ENCODE measurements at regions not wholly inside any gene's neighbourhood (a gene's known extent, or its start where the extent isn't known, plus 50 kb on each side); places are given as distances from the start of the nearest gene placed in this dataset.

- no peak overlapping the region for H3K4me3 Mint-ChIP-seq
- CTCF ChIA-PET, result no interaction called here
- peaks cover 0 to 1% of the 10 kb centered on the region in 2 donors for H3K27me3 Mint-ChIP-seq
- Histone ChIP-seq H3K4me3 (ENCODE audit: low read length) (no peak overlapping the region), H3K9me3 (ENCODE audit: low read length) (no peaks in the 10 kb centered on the region), H3K27ac (ENCODE audit: low read depth, low read length) (no peak overlapping the region), H3K4me1 (ENCODE audit: insufficient read depth, low read length) (no peaks in the 10 kb centered on the region), H3K36me3 (ENCODE audit: insufficient read depth, low read length) (no peaks in the 10 kb centered on the region), H3K27me3 (ENCODE audit: insufficient read depth, low read length, poor library complexity, severe bottlenecking) (no peaks in the 10 kb centered on the region)
- no peak overlapping the region for H3K27ac Mint-ChIP-seq
- POLR2A ChIA-PET, result no interaction called here
- H3K4me1 Mint-ChIP-seq, result no peaks in the 10 kb centered on the region
- no peak for DNase-seq
- no peaks in the 10 kb centered on the region for H3K36me3 Mint-ChIP-seq
- H3K9me3 Mint-ChIP-seq, result no peaks in the 10 kb centered on the region
Measured at GRCh38 chr4:124499261-124499660, 213.3 kb downstream of the ANKRD50 start.

- no peaks in the 10 kb centered on the region for H3K36me3 Mint-ChIP-seq
- no peaks in the 10 kb centered on the region for H3K4me1 Mint-ChIP-seq
- CTCF ChIA-PET, result no interaction called here
- H3K27me3 Mint-ChIP-seq, result peaks cover 0 to 1% of the 10 kb centered on the region in 2 donors
- Histone ChIP-seq H3K4me1 (ENCODE audit: insufficient read depth, low read length) (no peaks in the 10 kb centered on the region), H3K36me3 (ENCODE audit: insufficient read depth, low read length) (no peaks in the 10 kb centered on the region), H3K4me3 (ENCODE audit: low read length) (no peak overlapping the region), H3K27ac (ENCODE audit: low read depth, low read length) (no peak overlapping the region), H3K9me3 (ENCODE audit: low read length) (no peaks in the 10 kb centered on the region), H3K27me3 (ENCODE audit: insufficient read depth, low read length, poor library complexity, severe bottlenecking) (no peaks in the 10 kb centered on the region)
- POLR2A ChIA-PET, result no interaction called here
- H3K9me3 Mint-ChIP-seq, result peaks cover 0 to 5% (median 0%) of the 10 kb centered on the region in 5 donors
- no peak for DNase-seq
- no peak overlapping the region for H3K27ac Mint-ChIP-seq
- no peak overlapping the region for H3K4me3 Mint-ChIP-seq
Measured at GRCh38 chr4:124501576-124501975, 211.0 kb downstream of the ANKRD50 start.

- no peak overlapping the region for H3K4me3 ChIP-seq (ENCODE audit: low read length)
- Mint-ChIP-seq H3K27ac (no peak overlapping the region), H3K27me3 (no peaks in the 10 kb centered on the region), H3K4me1 (no peaks in the 10 kb centered on the region), H3K9me3 (peaks cover 0 to 7% (median 0%) of the 10 kb centered on the region in 5 donors), H3K36me3 (no peaks in the 10 kb centered on the region), H3K4me3 (no peak overlapping the region)
- ChIA-PET POLR2A (no interaction called here), CTCF (no interaction called here)
- no peak for DNase-seq
- no peak overlapping the region for H3K27ac ChIP-seq (ENCODE audit: low read depth, low read length)
- H3K4me1 ChIP-seq (ENCODE audit: insufficient read depth, low read length), result no peaks in the 10 kb centered on the region
- no peaks in the 10 kb centered on the region for H3K36me3 ChIP-seq (ENCODE audit: insufficient read depth, low read length)
- no peaks in the 10 kb centered on the region for H3K27me3 ChIP-seq (ENCODE audit: insufficient read depth, low read length, poor library complexity, severe bottlenecking)
- H3K9me3 ChIP-seq (ENCODE audit: low read length), result no peaks in the 10 kb centered on the region
Measured at GRCh38 chr4:124504431-124504830, 208.1 kb downstream of the ANKRD50 start.

GRCh38 chr4:124505211-124505610 is 207.3 kb downstream of the ANKRD50 start:
- H3K9me3 Mint-ChIP-seq, result peaks cover 0 to 7% (median 0%) of the 10 kb centered on the region in 5 donors
- no peak overlapping the region for H3K27ac ChIP-seq (ENCODE audit: low read depth, low read length)
- no peaks in the 10 kb centered on the region for H3K27me3 Mint-ChIP-seq
- H3K4me1 Mint-ChIP-seq, result no peaks in the 10 kb centered on the region
- no peaks in the 10 kb centered on the region for H3K27me3 ChIP-seq (ENCODE audit: insufficient read depth, low read length, poor library complexity, severe bottlenecking)
- ChIA-PET CTCF (no interaction called here), POLR2A (no interaction called here)
- DNase-seq, result no peak
- H3K27ac Mint-ChIP-seq, result no peak overlapping the region
- no peak overlapping the region for H3K4me3 ChIP-seq (ENCODE audit: low read length)
- H3K4me3 Mint-ChIP-seq, result no peak overlapping the region
- H3K36me3 Mint-ChIP-seq, result no peaks in the 10 kb centered on the region
- H3K36me3 ChIP-seq (ENCODE audit: insufficient read depth, low read length), result no peaks in the 10 kb centered on the region
- no peaks in the 10 kb centered on the region for H3K4me1 ChIP-seq (ENCODE audit: insufficient read depth, low read length)
- H3K9me3 ChIP-seq (ENCODE audit: low read length), result no peaks in the 10 kb centered on the region

- H3K4me1 Mint-ChIP-seq, result no peaks in the 10 kb centered on the region
- POLR2A ChIA-PET, result no interaction called here
- H3K27me3 Mint-ChIP-seq, result no peaks in the 10 kb centered on the region
- no peak overlapping the region for H3K4me3 Mint-ChIP-seq
- no peak overlapping the region for H3K27ac ChIP-seq (ENCODE audit: low read depth, low read length)
- CTCF ChIA-PET, result no interaction called here
- H3K36me3 Mint-ChIP-seq, result no peaks in the 10 kb centered on the region
- H3K4me3 ChIP-seq (ENCODE audit: low read length), result no peak overlapping the region
- peaks cover 0 to 12% (median 0%) of the 10 kb centered on the region in 5 donors for H3K9me3 Mint-ChIP-seq
- no peaks in the 10 kb centered on the region for H3K36me3 ChIP-seq (ENCODE audit: insufficient read depth, low read length)
- no peak overlapping the region for H3K27ac Mint-ChIP-seq
- no peaks in the 10 kb centered on the region for H3K27me3 ChIP-seq (ENCODE audit: insufficient read depth, low read length, poor library complexity, severe bottlenecking)
- no peak for DNase-seq
- H3K9me3 ChIP-seq (ENCODE audit: low read length), result no peaks in the 10 kb centered on the region
- H3K4me1 ChIP-seq (ENCODE audit: insufficient read depth, low read length), result no peaks in the 10 kb centered on the region
Measured at GRCh38 chr4:124509151-124509550, 203.4 kb downstream of the ANKRD50 start.

- Mint-ChIP-seq H3K27ac (no peak overlapping the region), H3K4me3 (no peak overlapping the region), H3K36me3 (no peaks in the 10 kb centered on the region), H3K4me1 (no peaks in the 10 kb centered on the region), H3K9me3 (peaks cover 0 to 11% (median 0%) of the 10 kb centered on the region in 5 donors), H3K27me3 (no peaks in the 10 kb centered on the region)
- no peak overlapping the region for H3K27ac ChIP-seq (ENCODE audit: low read depth, low read length)
- H3K27me3 ChIP-seq (ENCODE audit: insufficient read depth, low read length, poor library complexity, severe bottlenecking), result no peaks in the 10 kb centered on the region
- POLR2A ChIA-PET, result no interaction called here
- no peak for DNase-seq
- no peak overlapping the region for H3K4me3 ChIP-seq (ENCODE audit: low read length)
- H3K9me3 ChIP-seq (ENCODE audit: low read length), result no peaks in the 10 kb centered on the region
- no peaks in the 10 kb centered on the region for H3K4me1 ChIP-seq (ENCODE audit: insufficient read depth, low read length)
- no peaks in the 10 kb centered on the region for H3K36me3 ChIP-seq (ENCODE audit: insufficient read depth, low read length)
- CTCF ChIA-PET, result no interaction called here
Measured at GRCh38 chr4:124514588-124514987, 197.9 kb downstream of the ANKRD50 start.

- POLR2A ChIA-PET, result no interaction called here
- CTCF ChIA-PET, result no interaction called here
Measured at GRCh38 chr4:124515591-124515990, 196.9 kb downstream of the ANKRD50 start.

GRCh38 chr4:124519196-124519595 is 193.3 kb downstream of the ANKRD50 start:
- POLR2A ChIA-PET, result no interaction called here
- H3K4me3 ChIP-seq (ENCODE audit: low read length), result no peak overlapping the region
- Mint-ChIP-seq H3K4me1 (no peaks in the 10 kb centered on the region), H3K4me3 (no peak overlapping the region), H3K36me3 (no peaks in the 10 kb centered on the region), H3K9me3 (peaks cover 0 to 8% (median 3%) of the 10 kb centered on the region in 5 donors), H3K27me3 (no peaks in the 10 kb centered on the region), H3K27ac (no peak overlapping the region)
- H3K27me3 ChIP-seq (ENCODE audit: insufficient read depth, low read length, poor library complexity, severe bottlenecking), result no peaks in the 10 kb centered on the region
- no peak overlapping the region for H3K27ac ChIP-seq (ENCODE audit: low read depth, low read length)
- no peak for DNase-seq
- CTCF ChIA-PET, result no interaction called here
- H3K9me3 ChIP-seq (ENCODE audit: low read length), result no peaks in the 10 kb centered on the region
- H3K4me1 ChIP-seq (ENCODE audit: insufficient read depth, low read length), result no peaks in the 10 kb centered on the region
- H3K36me3 ChIP-seq (ENCODE audit: insufficient read depth, low read length), result no peaks in the 10 kb centered on the region

More at GRCh38 chr4:124515591-124515990, 196.9 kb downstream of the ANKRD50 start:
- no peak for DNase-seq
- no peak overlapping the region for H3K4me3 ChIP-seq (ENCODE audit: low read length)
- no peak overlapping the region for H3K27ac Mint-ChIP-seq
- H3K4me1 Mint-ChIP-seq, result no peaks in the 10 kb centered on the region
- no peaks in the 10 kb centered on the region for H3K4me1 ChIP-seq (ENCODE audit: insufficient read depth, low read length)
- no peak overlapping the region for H3K4me3 Mint-ChIP-seq
- H3K9me3 Mint-ChIP-seq, result peaks cover 0 to 6% (median 1%) of the 10 kb centered on the region in 5 donors
- no peaks in the 10 kb centered on the region for H3K36me3 ChIP-seq (ENCODE audit: insufficient read depth, low read length)
- H3K9me3 ChIP-seq (ENCODE audit: low read length), result no peaks in the 10 kb centered on the region
- H3K27ac ChIP-seq (ENCODE audit: low read depth, low read length), result no peak overlapping the region
- H3K27me3 Mint-ChIP-seq, result no peaks in the 10 kb centered on the region
- H3K27me3 ChIP-seq (ENCODE audit: insufficient read depth, low read length, poor library complexity, severe bottlenecking), result no peaks in the 10 kb centered on the region
- H3K36me3 Mint-ChIP-seq, result no peaks in the 10 kb centered on the region

GRCh38 chr4:124523816-124524215 is 188.7 kb downstream of the ANKRD50 start:
- Mint-ChIP-seq H3K27me3 (no peaks in the 10 kb centered on the region), H3K4me3 (no peak overlapping the region), H3K9me3 (peaks cover 0 to 11% (median 5%) of the 10 kb centered on the region in 5 donors), H3K36me3 (no peaks in the 10 kb centered on the region), H3K4me1 (no peaks in the 10 kb centered on the region), H3K27ac (no peak overlapping the region)
- H3K36me3 ChIP-seq (ENCODE audit: insufficient read depth, low read length), result no peaks in the 10 kb centered on the region
- no peaks in the 10 kb centered on the region for H3K9me3 ChIP-seq (ENCODE audit: low read length)
- no peak for DNase-seq
- H3K27me3 ChIP-seq (ENCODE audit: insufficient read depth, low read length, poor library complexity, severe bottlenecking), result no peaks in the 10 kb centered on the region
- no peak overlapping the region for H3K27ac ChIP-seq (ENCODE audit: low read depth, low read length)
- H3K4me1 ChIP-seq (ENCODE audit: insufficient read depth, low read length), result no peaks in the 10 kb centered on the region
- H3K4me3 ChIP-seq (ENCODE audit: low read length), result no peak overlapping the region
- ChIA-PET POLR2A (no interaction called here), CTCF (no interaction called here)
